ENCODE measurements at regions not wholly inside any gene's neighbourhood (a gene's known extent, or its start where the extent isn't known, plus 50 kb on each side); places are given as distances from the start of the nearest gene placed in this dataset.

- DNase-seq, result no peak
Measured at GRCh38 chr18:23350188-23350587, 102.9 kb upstream of the RIOK3 start.

- DNase-seq, result no peak
Measured at GRCh38 chr18:23351521-23351920, 101.6 kb upstream of the RIOK3 start.

GRCh38 chr18:23352042-23352441, 101.0 kb upstream of the RIOK3 start:
- no peak for DNase-seq

GRCh38 chr18:23353459-23353858, 99.6 kb upstream of the RIOK3 start:
- no peak for DNase-seq

GRCh38 chr18:23354625-23355024, 98.5 kb upstream of the RIOK3 start:
- no peak for DNase-seq

GRCh38 chr18:23355206-23355605, 97.9 kb upstream of the RIOK3 start:
- DNase-seq, result no peak

- DNase-seq, result no peak
Measured at GRCh38 chr18:23356424-23356823, 96.7 kb upstream of the RIOK3 start.

GRCh38 chr18:23356915-23357601, 96.0 kb upstream of the RIOK3 start:
- DNase-seq, result no peak

GRCh38 chr18:23357996-23358594, 95.0 kb upstream of the RIOK3 start:
- DNase-seq, result no peak

GRCh38 chr18:23359421-23359820, 93.7 kb upstream of the RIOK3 start:
- DNase-seq, result no peak

- no peak for DNase-seq
Measured at GRCh38 chr18:23363865-23364570, 89.1 kb upstream of the RIOK3 start.

- DNase-seq, result no peak
Measured at GRCh38 chr18:23365602-23366001, 87.5 kb upstream of the RIOK3 start.

GRCh38 chr18:23369266-23369665, 83.8 kb upstream of the RIOK3 start:
- no peak for DNase-seq

GRCh38 chr18:23373570-23373969, 79.5 kb upstream of the RIOK3 start:
- no peak for DNase-seq

- no peak for DNase-seq
Measured at GRCh38 chr18:23377669-23378301, 75.3 kb upstream of the RIOK3 start.

GRCh38 chr18:23378302-23378686, 74.8 kb upstream of the RIOK3 start:
- DNase-seq, result no peak

- no peak for DNase-seq
Measured at GRCh38 chr18:23380001-23380550, 73.0 kb upstream of the RIOK3 start.

- DNase-seq, result no peak
Measured at GRCh38 chr18:23380817-23381216, 72.3 kb upstream of the RIOK3 start.

- no peak for DNase-seq
Measured at GRCh38 chr18:23383494-23383893, 69.6 kb upstream of the RIOK3 start.

- DNase-seq, result no peak
Measured at GRCh38 chr18:23384778-23385736, 68.0 kb upstream of the RIOK3 start.

- no peak for DNase-seq
Measured at GRCh38 chr18:23386317-23386716, 66.8 kb upstream of the RIOK3 start.

GRCh38 chr18:23387265-23387664, 65.8 kb upstream of the RIOK3 start:
- DNase-seq, result no peak

All from NCI-H524 treated with DMSO at 0.1 percent for 48 hours (cell line).